GM20431 (cell line): ENCODE measurements at regions not wholly inside any gene's neighbourhood (a gene's known extent, or its start where the extent isn't known, plus 50 kb on each side); places are given as distances from the start of the nearest gene placed in this dataset.

Experiments used
- in situ Hi-C: fragments of 300-500 bp; cut with MseI, MboI; formaldehyde crosslinking; loops from one replicate; pipeline ENCODE4 v1.15.0; 2020; ENCODE audit warnings: low sequenced_read_pairs; ENCODE audit not compliant: unreplicated experiment

GRCh38 chr4:73001885-73002284 is 67.6 kb downstream of the COX18 start:
- in situ Hi-C loops, result loop anchor here (25.0 kb wide), 1 partner anchor 290 kb away; no protein-coding TSS in a partner anchor

DNA sequence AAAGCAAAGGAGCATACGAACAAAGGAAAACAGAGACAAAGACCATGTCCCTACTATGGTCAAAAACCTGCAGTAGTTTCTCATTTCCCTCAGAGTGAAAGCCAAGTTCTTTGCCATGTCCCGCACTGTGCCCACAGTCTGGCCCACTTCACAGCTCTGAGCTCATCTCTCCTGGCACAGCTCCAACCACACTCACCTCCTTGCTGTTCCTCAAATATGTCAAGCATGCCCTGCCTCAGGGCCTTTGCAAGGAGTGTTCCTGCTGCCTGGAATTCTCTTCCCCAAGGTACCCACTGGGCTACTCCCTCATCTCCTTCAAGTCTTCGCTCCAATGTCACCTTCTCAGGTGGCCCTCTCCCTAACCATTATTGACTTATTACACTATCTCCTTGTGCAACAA is 72.1 kb downstream of the COX18 start:
- in situ Hi-C loops, result no loop called here

GRCh38 chr4:72994670-72995069 is 74.8 kb downstream of the COX18 start:
- in situ Hi-C loops, result no loop called here

GRCh38 chr4:72993876-72994275 is 75.6 kb downstream of the COX18 start:
- in situ Hi-C loops, result no loop called here

- in situ Hi-C loops, result no loop called here
These were observed 77.6 kb downstream of the COX18 start for GRCh38 chr4:72991873-72992272.

DNA sequence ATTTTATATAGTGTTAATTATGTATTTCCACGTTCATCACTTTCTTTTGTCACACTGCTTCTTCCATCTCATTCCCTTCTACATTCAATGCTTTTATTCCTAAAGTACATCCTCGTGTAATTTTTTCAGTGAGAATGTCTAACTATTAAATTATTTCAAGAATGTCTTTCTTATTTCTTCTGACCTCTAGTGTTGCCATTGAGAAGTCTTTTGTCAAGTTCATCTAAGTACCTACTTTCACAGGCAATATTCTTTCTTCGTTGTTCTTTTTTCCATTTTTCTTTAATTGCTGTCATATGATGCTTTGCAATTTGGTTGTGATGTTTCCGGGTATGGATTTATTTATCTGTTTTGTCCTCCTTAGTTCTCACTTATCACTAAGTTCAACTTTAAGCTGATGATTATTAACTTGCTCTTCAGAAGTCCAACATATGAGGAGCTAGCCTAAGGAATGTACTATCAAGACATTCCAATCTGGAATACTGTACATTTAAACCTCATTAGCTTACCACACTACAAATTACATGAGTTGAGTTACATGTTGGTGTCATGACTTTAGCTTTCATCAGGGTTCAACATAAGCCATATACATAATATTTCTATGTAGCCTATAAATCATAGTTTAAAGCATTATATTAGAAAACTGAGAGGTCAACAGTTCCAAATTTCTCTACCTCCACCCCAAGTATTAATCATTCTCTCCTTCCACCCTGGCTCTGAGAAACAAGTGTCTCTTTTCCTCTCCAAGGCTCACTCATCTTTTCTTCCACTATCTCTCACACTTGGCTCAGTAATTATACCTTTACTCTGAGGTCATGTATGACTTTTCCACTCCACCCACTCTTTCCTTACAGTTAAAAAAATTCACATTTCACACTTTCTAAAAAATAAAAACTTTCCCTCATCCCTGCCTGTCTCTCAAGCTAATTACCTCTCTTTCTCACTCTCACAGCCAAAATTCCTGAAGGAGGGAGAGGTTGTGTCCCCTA is 81.5 kb downstream of the COX18 start:
- in situ Hi-C loops, result no loop called here

GRCh38 chr4:72984351-72984750 is 85.2 kb downstream of the COX18 start:
- in situ Hi-C loops, result no loop called here

- in situ Hi-C loops, result no loop called here
These were observed 85.8 kb downstream of the COX18 start for GRCh38 chr4:72983709-72984108.

- in situ Hi-C loops, result no loop called here
These were observed 91.5 kb downstream of the COX18 start for GRCh38 chr4:72977936-72978485.

DNA sequence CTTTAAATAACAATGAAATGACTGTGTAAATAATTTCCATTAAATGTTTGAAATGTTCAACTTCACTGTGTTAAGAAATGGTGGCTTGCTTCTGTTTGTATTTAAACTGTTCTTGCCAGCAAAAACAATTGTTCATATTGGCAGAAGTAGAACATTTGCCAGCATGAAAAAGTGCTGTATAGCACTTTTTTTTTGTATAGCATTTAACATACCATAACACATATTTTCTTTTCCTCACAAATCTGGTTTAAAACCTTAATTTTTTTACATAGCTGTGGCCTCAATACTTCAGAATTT is 94.1 kb downstream of the COX18 start:
- in situ Hi-C loops, result no loop called here

GRCh38 chr4:72974694-72975487 is 94.6 kb downstream of the COX18 start:
- in situ Hi-C loops, result no loop called here

- in situ Hi-C loops, result no loop called here
These were observed 97.9 kb downstream of the COX18 start for GRCh38 chr4:72971572-72971971.

- in situ Hi-C loops, result no loop called here
These were observed 98.8 kb downstream of the COX18 start for GRCh38 chr4:72970756-72971155.

DNA sequence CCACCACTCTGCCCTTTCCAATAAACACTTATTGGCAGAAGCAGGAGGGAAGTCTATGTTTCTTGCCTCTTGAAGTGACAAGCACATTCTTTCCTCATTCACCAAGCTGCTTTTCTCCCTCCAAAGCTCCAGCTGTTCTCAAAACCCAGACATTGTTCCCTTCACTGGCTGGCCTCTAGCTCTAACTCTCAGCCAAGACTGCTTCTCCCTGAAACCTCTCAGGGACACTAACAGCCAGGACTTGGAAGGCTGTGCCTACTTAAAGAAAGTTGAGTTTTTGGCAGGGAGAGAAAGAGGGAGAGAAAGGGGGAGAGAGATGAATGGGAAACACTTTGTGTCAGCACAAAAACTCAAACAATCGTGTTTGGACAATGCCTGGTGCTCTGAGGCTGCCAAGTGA is 99.5 kb downstream of the COX18 start:
- in situ Hi-C loops, result no loop called here

DNA sequence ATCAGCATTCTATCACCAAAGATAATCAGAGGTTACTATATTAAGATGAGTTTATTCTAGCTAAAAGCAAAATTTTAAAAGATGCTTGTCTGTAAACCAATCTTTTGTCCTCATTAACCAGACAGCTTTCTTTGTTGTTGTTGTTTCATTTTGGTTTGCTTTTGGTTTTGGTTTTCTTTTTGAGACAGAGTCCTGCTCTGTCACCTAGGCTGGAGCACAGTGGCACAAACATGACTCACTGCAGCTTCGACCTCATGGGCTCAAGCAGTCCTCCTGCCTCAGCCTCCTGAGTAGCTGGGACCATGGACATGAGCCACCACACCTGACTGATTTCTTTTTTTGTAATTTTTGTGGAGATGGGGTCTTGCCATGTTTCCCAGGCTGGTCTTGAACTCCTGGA is 102.9 kb downstream of the COX18 start:
- in situ Hi-C loops, result no loop called here

- in situ Hi-C loops, result no loop called here
These were observed 110.1 kb downstream of the COX18 start for GRCh38 chr4:72959411-72959810.

DNA sequence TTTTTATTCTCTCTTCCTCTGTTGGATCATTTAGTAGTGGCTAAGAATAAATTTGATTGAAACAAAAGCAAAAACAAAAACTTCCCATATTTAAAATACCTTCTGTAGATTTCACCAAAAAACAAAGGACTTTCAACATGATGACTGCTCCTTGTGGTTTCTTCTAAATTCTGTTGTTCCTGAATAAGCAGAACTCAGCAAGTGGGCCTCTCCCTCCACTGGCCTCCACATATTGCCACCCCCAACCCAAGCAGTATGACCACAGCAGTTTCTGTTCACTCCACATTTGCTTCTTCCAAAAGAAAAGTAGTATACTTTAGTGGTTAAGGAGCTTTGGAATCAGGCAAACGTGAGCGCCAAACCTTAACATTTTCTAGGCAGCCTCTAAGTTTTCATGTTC is 114.7 kb downstream of the COX18 start:
- in situ Hi-C loops, result no loop called here

DNA sequence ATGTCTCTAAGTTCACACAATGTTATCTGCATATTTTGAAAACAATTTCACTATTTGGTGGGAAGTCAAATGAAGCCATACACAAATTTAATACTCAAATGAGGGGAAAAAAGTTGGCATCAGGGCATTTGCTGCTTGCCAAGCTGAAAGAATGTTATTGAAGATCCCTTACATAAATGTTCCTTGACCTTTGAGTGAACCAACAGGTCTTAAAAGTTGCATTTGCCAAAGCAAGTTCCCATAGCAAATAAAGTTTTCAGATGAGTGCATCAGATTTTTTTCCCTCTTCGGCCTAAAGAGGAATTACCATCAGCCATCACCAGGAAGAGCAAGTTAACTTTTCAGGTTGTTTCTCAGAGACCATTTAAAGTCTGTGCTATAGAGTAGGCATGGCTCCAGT is 115.9 kb downstream of the COX18 start:
- in situ Hi-C loops, result no loop called here

DNA sequence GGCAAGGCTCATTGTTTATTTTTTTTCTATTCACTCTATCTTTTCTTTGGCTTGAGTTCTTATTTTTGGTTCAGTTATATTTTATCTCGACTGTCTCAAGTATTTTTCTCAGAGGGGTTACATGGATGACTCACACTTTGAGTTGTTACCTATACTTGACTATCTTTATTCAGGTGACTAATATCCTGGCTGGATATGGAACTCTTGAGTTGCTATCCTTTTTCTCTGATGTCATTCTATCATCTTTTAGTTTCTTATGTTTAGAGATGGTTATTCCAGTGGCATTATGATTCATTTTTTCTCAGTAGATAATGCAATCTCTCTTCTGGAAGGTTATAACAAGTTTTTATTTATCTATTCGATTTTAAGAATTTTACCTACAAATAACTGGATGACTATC is 117.9 kb downstream of the COX18 start:
- in situ Hi-C loops, result no loop called here

GRCh38 chr4:72951147-72951546 is 118.4 kb downstream of the COX18 start:
- in situ Hi-C loops, result no loop called here

- in situ Hi-C loops, result no loop called here
These were observed 121.4 kb downstream of the COX18 start for GRCh38 chr4:72948080-72948479.
